ENCODE measurements at regions not wholly inside any gene's neighbourhood (a gene's known extent, or its start where the extent isn't known, plus 50 kb on each side); places are given as distances from the start of the nearest gene placed in this dataset.

GRCh38 chr12:93315907-93316622 lies 61.7 kb upstream of the NUDT4 start:
- in situ Hi-C loops (cut with MboI; ENCODE audit: low pct_unique_long_range_greater_than_20kb in 2 of 9, low sequenced_read_pairs in 9 of 9, unreplicated experiment in 9 of 9): no loop called here
- Histone ChIP-seq H3K4me3 (no peak overlapping the region), H3K27ac (no peak overlapping the region), H3K4me1 (replicated peaks in 1 of 2) (peaks cover 13 to 35% of the 10 kb centered on the region in 2 donors)
- WGBS, 10 experiments: 10 to 100% (median 46%) methylated on average over 1 to 4 of the region's 4 CpGs; no CpG with 5 or more reads in 2 of the 10 experiments
- no peak for ATAC-seq (replicated peaks in 6 of 8)

GRCh38 chr12:93316623-93316971 lies 61.1 kb upstream of the NUDT4 start:
- Histone ChIP-seq H3K27ac (no peak overlapping the region), H3K4me3 (no peak overlapping the region), H3K4me1 (replicated peaks in 1 of 2) (peaks cover 13 to 35% of the 10 kb centered on the region in 2 donors)
- in situ Hi-C loops (cut with MboI; ENCODE audit: low pct_unique_long_range_greater_than_20kb in 2 of 9, low sequenced_read_pairs in 9 of 9, unreplicated experiment in 9 of 9): no loop called here
- no peak for ATAC-seq (replicated peaks in 6 of 8)
- 100% methylated on average over 1 of the region's 1 CpG; no CpG with 5 or more reads in 4 of the 10 experiments for WGBS, 10 experiments

- no peak for ATAC-seq (replicated peaks in 6 of 8)
- Histone ChIP-seq H3K27ac (no peak overlapping the region), H3K4me3 (no peak overlapping the region), H3K4me1 (replicated peaks in 1 of 2) (peaks cover 13 to 35% of the 10 kb centered on the region in 2 donors)
- in situ Hi-C loops (cut with MboI; ENCODE audit: low pct_unique_long_range_greater_than_20kb in 2 of 9, low sequenced_read_pairs in 9 of 9, unreplicated experiment in 9 of 9): no loop called here
- WGBS, 10 experiments: 40 to 91% (median 78%) methylated on average over 1 to 6 of the region's 6 CpGs
These were observed 60.5 kb upstream of the NUDT4 start for GRCh38 chr12:93317227-93317626.

GRCh38 chr12:93318720-93319522 lies 58.8 kb upstream of the NUDT4 start:
- Histone ChIP-seq H3K4me3 (no peak overlapping the region), H3K27ac (peak overlapping the region; percentile 69 to 92), H3K4me1 (replicated peaks in 1 of 2) (peaks cover 13 to 35% of the 10 kb centered on the region in 2 donors)
- peak; percentile 72 to 91 (median 87) for ATAC-seq (replicated peaks in 6 of 8)
- in situ Hi-C loops (cut with MboI; ENCODE audit: low pct_unique_long_range_greater_than_20kb in 2 of 9, low sequenced_read_pairs in 9 of 9, unreplicated experiment in 9 of 9): no loop called here
- 0 to 100% (median 33%) methylated on average over 1 to 5 of the region's 6 CpGs; no CpG with 5 or more reads in 2 of the 10 experiments for WGBS, 10 experiments

- 10 to 83% (median 54%) methylated on average over 1 to 5 of the region's 5 CpGs; no CpG with 5 or more reads in 1 of the 10 experiments for WGBS, 10 experiments
These were observed 58.1 kb upstream of the NUDT4 start for GRCh38 chr12:93319523-93320050.

GRCh38 chr12:93322784-93323183 lies 54.9 kb upstream of the NUDT4 start:
- WGBS, 10 experiments: 13 to 100% (median 71%) methylated on average over 1 to 2 of the region's 2 CpGs; no CpG with 5 or more reads in 4 of the 10 experiments
- Histone ChIP-seq H3K27ac (no peak overlapping the region), H3K4me1 (replicated peaks in 1 of 2) (peaks cover 13 to 29% of the 10 kb centered on the region in 2 donors), H3K4me3 (no peak overlapping the region)
- in situ Hi-C loops (cut with MboI; ENCODE audit: low pct_unique_long_range_greater_than_20kb in 2 of 9, low sequenced_read_pairs in 9 of 9, unreplicated experiment in 9 of 9): no loop called here
- no peak for ATAC-seq (replicated peaks in 6 of 8)

More at GRCh38 chr12:93319523-93320050, 58.1 kb upstream of the NUDT4 start:
- peak overlapping the region; percentile 69 to 92 for H3K27ac ChIP-seq
- in situ Hi-C loops (cut with MboI; ENCODE audit: low pct_unique_long_range_greater_than_20kb in 2 of 9, low sequenced_read_pairs in 9 of 9, unreplicated experiment in 9 of 9): no loop called here
- H3K4me1 ChIP-seq (replicated peaks in 1 of 2): peaks cover 13 to 35% of the 10 kb centered on the region in 2 donors
- peak in 2 of 8 experiments; percentile 2 to 10 for ATAC-seq (replicated peaks in 6 of 8)
- no peak overlapping the region for H3K4me3 ChIP-seq

GRCh38 chr12:93323625-93324329 lies 53.9 kb upstream of the NUDT4 start:
- in situ Hi-C loops (cut with MboI; ENCODE audit: low pct_unique_long_range_greater_than_20kb in 2 of 9, low sequenced_read_pairs in 9 of 9, unreplicated experiment in 9 of 9): no loop called here
- Histone ChIP-seq H3K27ac (no peak overlapping the region), H3K4me1 (replicated peaks in 1 of 2) (peaks cover 5 to 19% of the 10 kb centered on the region in 2 donors), H3K4me3 (no peak overlapping the region)
- peak in 4 of 8 experiments; percentile 12 to 88 (median 61) for ATAC-seq (replicated peaks in 6 of 8)
- 0 to 83% (median 50%) methylated on average over 1 to 5 of the region's 5 CpGs; no CpG with 5 or more reads in 1 of the 10 experiments for WGBS, 10 experiments

- 40 to 97% (median 87%) methylated on average over 1 to 5 of the region's 7 CpGs; no CpG with 5 or more reads in 4 of the 10 experiments for WGBS, 10 experiments
- in situ Hi-C loops (cut with MboI; ENCODE audit: low pct_unique_long_range_greater_than_20kb in 2 of 9, low sequenced_read_pairs in 9 of 9, unreplicated experiment in 9 of 9): no loop called here
- H3K4me3 ChIP-seq: no peak overlapping the region
- no peak overlapping the region for H3K27ac ChIP-seq
- H3K4me1 ChIP-seq (replicated peaks in 1 of 2): no peaks in the 10 kb centered on the region
- ATAC-seq (replicated peaks in 6 of 8): peak in 2 of 8 experiments; percentile 9 to 55
These were observed 51.9 kb upstream of the NUDT4 start for GRCh38 chr12:93325855-93326254.
